ENCODE measurements at regions not wholly inside any gene's neighbourhood (a gene's known extent, or its start where the extent isn't known, plus 50 kb on each side); places are given as distances from the start of the nearest gene placed in this dataset.

DNA sequence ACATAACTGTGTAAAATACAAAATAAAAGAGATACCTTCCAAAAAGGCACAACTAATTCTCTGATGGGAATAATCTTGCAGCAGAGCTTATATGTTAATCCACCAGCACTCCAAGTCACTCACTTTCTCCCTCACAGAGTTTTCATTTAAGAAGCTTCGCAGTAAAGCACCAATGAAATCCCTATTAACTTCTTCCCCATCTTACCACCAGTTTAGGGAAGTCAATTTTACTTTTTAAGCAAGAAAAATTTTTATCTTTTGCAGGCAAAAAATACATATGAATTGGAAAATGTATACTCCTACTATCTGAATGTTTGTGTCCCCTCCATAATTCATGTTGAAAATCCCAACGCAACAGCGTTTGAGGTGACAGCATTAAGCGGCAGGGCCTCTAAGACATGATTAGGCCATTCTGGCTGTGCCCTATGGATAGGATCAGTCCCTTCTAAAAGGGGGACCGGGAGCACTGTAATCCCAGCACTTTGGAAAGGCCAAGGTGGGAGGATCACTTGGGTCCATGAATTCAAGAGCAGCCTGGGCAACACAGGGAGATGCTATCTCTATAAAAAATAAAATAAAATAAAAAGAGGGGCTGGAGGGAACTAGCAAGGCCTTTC, 435.8 kb downstream of the SHQ1 start:
- TF ChIP-seq, protein P1, sequence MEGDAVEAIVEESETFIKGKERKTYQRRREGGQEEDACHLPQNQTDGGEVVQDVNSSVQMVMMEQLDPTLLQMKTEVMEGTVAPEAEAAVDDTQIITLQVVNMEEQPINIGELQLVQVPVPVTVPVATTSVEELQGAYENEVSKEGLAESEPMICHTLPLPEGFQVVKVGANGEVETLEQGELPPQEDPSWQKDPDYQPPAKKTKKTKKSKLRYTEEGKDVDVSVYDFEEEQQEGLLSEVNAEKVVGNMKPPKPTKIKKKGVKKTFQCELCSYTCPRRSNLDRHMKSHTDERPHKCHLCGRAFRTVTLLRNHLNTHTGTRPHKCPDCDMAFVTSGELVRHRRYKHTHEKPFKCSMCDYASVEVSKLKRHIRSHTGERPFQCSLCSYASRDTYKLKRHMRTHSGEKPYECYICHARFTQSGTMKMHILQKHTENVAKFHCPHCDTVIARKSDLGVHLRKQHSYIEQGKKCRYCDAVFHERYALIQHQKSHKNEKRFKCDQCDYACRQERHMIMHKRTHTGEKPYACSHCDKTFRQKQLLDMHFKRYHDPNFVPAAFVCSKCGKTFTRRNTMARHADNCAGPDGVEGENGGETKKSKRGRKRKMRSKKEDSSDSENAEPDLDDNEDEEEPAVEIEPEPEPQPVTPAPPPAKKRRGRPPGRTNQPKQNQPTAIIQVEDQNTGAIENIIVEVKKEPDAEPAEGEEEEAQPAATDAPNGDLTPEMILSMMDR (IDR thresholded peaks at IDR 0.05; ENCODE audit: control insufficient read depth, insufficient read depth, low read depth, low read length, missing control alignments): no peak
- no peak for DNase-seq (ENCODE audit: low read depth)
- H3K4me3 ChIP-seq (ENCODE audit: control insufficient read depth, low read depth, low read length): no peak overlapping the region

DNA sequence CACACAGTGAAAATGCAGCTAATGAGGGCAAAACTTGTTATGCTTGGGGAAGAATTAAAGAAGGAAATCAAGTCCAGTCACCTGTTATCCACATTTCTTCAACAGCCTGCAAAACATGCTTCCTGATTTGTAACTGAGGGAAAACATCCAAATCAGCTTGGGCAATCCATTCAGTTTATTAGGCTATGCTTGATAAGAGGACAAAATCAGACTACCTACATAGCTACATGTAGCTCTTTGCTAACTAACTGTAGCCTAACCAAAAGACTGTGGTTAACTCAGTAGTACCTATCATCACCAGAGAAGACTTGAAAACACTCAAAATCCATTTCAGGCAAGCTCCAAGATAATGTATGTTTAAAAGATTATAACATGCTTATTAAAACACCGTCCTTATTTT, 436.4 kb downstream of the SHQ1 start:
- H3K4me3 ChIP-seq (ENCODE audit: control insufficient read depth, low read depth, low read length): no peak overlapping the region
- TF ChIP-seq, protein P1 (IDR thresholded peaks at IDR 0.05; ENCODE audit: control insufficient read depth, insufficient read depth, low read depth, low read length, missing control alignments): no peak
- DNase-seq (ENCODE audit: low read depth): no peak

DNA sequence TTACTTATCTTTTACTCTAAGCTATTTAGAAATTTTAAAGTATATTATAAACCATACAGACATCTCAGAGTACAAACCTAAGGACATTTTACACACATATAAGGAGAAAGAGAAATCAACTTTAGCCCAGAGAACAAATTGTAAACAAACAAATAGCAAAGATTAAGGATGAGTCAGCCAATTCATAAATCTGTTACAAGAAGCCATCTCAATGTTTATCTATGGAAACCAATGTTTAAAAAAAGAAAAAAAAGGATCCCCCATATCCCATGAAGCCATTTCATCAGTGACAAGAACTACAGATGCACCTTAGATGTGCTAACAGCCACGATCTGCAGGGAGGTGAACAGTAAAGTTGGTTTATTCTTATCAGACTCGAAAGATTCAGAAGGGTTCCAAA, 437.1 kb downstream of the SHQ1 start:
- TF ChIP-seq, protein P1 (IDR thresholded peaks at IDR 0.05; ENCODE audit: control insufficient read depth, insufficient read depth, low read depth, low read length, missing control alignments): no peak
- H3K4me3 ChIP-seq (ENCODE audit: control insufficient read depth, low read depth, low read length): no peak overlapping the region
- DNase-seq (ENCODE audit: low read depth): no peak

DNA sequence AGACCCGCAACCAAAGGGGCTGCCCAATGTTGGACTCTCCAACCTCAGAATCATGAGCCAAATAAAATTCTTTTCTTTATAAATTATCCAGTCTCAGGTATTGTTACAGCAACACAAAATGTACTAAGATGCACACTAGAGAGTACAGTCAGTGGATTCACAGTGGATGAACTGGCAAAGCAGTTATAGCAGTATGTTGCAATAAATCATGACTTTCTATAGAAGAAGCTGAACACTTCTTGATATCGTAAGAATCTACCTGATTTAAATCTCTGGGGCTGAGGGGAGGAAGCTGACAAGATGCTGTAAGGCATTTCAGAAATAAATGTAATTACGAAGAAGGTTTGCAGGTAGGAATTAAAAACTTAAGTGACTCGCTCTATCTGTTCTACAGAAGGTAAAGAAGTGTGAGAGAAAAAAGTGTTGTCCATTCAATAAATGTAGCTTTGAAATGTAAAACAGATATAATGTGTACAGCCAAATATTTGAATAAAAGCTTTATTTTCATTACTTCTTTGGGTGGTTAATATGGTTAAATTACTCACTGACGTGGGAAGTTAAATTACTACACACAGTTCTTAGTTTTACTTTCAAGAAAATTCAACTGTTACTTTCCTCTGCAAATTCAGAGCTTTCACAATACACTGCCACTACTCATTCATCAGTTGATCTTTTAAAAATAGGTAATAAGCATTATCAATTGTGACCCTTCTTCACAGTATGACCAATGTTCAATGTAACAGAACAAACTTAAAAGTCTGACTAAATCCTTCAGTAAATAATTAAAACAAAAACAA, 439.1 kb downstream of the SHQ1 start:
- TF ChIP-seq, protein P1 (IDR thresholded peaks at IDR 0.05; ENCODE audit: control insufficient read depth, insufficient read depth, low read depth, low read length, missing control alignments): no peak
- no peak for DNase-seq (ENCODE audit: low read depth)
- H3K4me3 ChIP-seq (ENCODE audit: control insufficient read depth, low read depth, low read length): no peak overlapping the region

DNA sequence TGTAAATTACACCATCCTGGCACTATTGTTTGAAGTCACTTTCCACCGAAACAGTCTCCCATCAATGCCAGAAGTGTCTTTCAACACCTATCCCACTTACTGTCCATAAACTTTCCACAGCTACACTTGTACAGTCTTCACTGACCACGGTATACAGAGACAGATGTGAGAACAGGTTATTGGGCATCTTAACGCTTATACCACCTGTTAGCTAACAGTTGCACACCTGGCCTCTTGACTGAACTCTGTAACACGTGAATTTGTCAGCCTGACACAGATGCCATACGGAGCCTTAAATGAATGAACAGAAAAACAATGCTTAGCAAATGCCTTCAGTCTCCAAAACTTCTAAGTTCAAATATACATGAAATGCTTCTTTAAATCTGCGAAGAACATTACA, 440.5 kb downstream of the SHQ1 start:
- TF ChIP-seq, protein P1 (IDR thresholded peaks at IDR 0.05; ENCODE audit: control insufficient read depth, insufficient read depth, low read depth, low read length, missing control alignments): no peak
- DNase-seq (ENCODE audit: low read depth): no peak
- H3K4me3 ChIP-seq (ENCODE audit: control insufficient read depth, low read depth, low read length): no peak overlapping the region

DNA sequence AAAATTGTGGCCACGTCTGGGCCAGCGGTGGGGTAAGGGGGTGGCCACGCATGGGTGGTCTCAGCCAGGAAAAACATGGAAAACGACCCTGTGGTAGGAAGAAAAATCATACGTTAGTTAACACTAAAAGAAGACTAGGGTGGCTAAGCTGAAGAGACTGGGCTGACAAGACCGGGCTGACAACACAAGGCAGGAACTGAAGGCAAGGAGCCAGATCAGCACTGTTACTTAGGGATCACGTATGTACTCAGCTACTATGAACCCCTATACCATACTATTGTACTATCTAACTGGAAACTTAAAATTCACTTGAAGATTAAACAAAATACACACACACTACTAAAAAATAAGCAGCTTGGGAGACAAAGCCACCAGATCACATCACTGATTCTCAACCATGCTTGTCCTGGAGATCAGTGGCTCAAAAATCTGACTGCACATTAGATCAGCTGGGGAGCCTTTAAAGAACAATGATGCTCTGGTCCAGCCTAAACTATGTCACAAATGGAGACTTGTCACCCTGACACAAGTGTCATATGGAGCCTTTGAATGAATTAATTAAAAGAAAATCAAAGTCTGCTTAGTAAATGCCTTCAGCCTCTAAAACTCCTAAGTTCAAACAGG, 442.2 kb downstream of the SHQ1 start:
- TF ChIP-seq, protein P1 (IDR thresholded peaks at IDR 0.05; ENCODE audit: control insufficient read depth, insufficient read depth, low read depth, low read length, missing control alignments): no peak
- no peak overlapping the region for H3K4me3 ChIP-seq (ENCODE audit: control insufficient read depth, low read depth, low read length)
- no peak for DNase-seq (ENCODE audit: low read depth)

Data from AG09309 (cell line).